HUDEP-2 (cell line): ENCODE measurements at regions not wholly inside any gene's neighbourhood (a gene's known extent, or its start where the extent isn't known, plus 50 kb on each side); places are given as distances from the start of the nearest gene placed in this dataset.

Source experiments
- DNase-seq, 76 experiments: peaks; one replicate each; lab custom pipeline; 2025; ENCODE audit not compliant: unreplicated experiment in 76 of 76; lab: John Stamatoyannopoulos, UW

DNA sequence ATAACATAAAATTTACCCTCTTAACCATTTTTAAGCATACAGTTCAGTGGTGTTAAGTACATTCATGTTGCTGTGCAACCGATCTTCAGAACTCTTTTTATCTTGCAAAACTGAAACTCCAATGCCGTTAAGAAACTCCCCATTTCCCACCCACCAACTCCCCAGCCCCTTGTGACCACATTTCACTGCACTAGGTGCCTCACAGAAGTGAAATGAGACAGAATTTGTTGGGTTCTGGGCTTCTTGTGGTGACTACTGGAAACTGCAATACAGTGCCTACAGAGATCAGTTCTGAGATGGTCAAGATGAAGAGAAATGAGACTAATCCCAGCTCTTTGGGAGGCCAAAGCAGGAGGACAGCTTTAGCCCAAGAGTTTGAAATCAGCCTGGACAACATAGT lies 202.1 kb upstream of the SLC30A5 start:
- no peak for DNase-seq

DNA sequence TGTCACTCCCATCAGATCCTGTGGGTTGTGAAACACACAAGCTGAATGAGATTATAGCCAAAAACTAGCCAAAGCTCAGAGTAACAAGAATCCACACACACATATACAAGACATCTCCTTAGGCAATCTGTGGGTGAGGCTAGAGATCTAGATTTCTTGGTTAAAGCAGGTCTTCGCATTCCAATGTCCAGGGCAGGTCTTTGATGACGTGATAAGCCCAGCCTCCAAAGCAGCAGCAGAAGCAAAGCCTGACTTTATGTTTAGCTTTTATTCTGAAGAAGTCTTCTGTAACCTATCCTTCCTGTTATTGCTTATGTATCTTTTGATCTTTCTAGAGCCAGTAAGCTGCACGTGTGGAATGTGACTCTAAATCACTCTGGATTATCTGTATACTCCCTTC lies 199.1 kb upstream of the SLC30A5 start:
- DNase-seq, result no peak

DNA sequence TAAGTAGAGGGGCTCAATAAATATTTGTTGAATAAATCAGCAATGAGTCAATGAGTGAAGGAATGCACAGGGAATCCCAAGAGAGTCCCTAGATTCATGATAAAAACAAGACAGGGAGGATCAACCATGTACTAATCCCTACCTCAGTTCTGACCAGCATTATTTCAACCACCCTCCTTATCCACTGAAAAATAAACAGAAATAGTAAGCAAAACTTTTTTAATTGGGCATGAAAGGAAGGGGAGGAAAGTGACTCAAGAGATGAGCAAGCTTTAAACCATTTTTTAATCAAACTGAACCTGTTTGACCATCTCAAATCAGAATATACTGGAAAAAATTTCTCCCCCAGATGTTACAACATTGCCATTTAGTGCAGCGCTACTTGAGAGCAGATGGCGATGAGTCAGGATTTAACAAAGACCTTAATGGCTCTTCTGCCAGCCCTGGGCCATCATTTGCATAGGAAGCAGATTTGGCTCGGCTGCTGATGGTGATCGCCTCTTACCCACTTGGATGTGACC lies 194.8 kb upstream of the SLC30A5 start:
- DNase-seq, result no peak

DNA sequence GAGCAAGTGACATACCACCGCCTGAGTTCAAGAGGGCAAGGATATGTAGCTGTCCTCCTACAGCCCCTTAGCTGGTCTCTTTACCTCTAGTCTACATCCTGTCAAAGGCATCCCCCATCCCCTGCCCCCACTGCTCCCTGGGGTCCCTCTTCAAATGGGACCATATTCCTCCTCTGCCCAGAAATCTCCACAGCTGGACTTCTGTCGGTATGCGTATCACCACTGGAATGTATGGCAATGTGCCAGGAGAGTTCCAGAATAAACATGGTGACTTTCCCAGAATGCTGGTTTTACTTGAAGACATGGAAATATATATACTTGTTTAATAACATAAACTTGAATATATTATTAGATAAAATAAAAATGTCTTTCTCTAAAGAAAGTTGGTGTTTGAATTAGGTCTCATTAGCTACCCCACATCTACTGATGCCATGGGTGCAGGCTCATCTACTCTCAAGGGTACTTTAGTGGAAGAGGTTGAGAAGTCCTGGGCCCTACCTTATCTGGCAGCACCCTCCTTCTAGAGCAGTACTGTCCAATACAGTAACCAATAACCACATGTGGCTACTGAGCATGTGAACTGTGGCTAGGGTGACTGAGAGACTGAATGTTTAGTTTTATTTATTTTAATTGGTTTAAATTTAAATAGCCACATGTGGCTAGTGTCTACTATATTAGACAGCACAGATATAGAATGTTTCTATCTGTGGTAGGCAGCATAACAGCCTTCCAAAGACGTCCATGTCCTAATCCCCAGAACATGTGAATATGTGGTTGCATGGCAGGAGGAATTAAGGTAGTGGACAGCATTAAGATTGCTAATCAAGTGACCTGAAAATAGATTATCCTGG lies 181.7 kb upstream of the SLC30A5 start:
- no peak for DNase-seq

DNA sequence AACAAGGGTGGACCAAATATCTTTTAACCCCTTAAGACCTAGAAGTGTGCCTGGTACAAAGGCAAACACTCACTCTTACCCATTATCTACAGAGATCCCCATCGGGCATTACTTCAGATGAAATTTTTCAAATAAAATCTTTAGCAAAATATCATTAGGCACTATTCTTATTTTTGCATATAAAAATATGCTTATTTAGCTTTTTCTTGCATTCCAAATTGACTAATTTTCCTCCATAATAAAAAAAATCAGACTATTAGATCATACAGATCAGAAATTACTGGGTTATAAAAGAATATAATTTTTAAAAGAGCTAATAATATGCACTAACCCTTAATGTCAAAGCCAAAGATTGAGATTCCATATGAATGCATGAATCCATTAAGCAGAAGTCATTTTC lies 178.7 kb upstream of the SLC30A5 start:
- no peak for DNase-seq

DNA sequence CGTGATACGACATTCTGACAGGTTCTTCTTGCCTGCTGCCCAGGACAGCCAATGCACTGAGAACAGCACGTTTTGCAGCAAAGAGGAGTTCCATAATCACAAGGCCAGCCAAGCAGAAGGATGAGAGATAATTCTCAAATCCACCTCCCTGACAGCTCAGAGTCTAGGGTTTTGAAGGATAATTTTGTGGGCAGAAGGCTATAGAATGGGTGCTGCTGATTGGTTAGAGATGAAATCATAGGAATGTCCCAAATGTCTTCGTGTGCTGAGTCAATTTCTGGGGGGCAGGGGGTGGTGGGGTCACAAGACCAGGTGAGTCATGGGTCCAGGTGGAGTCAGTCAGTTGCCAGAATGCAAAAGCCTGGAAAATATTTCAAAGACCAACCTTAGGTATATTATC lies 175.5 kb upstream of the SLC30A5 start:
- DNase-seq, result no peak

DNA sequence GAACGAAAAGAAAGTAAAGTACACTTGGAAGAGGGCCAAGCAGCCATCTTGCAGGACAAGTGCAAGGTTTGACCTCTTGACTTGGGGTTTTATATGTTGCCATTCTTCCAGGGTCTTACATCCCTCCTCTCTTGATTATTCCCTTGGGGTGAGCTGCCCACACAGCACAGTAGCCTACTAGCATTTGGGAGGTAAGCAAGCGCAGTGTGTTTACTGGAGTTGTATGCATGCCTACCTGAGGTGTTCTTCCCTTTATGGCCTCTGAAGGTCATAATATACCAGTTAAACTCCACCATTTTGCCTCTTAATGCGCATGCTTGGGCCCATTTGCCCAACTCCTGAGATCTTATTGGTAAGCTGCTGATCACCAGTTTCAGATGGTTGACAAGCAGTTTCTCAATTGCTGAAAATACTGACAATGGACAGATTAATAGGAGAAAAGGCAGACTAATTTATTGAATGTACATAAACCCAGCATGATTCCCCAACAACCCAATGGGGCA lies 173.8 kb upstream of the SLC30A5 start:
- no peak for DNase-seq

DNA sequence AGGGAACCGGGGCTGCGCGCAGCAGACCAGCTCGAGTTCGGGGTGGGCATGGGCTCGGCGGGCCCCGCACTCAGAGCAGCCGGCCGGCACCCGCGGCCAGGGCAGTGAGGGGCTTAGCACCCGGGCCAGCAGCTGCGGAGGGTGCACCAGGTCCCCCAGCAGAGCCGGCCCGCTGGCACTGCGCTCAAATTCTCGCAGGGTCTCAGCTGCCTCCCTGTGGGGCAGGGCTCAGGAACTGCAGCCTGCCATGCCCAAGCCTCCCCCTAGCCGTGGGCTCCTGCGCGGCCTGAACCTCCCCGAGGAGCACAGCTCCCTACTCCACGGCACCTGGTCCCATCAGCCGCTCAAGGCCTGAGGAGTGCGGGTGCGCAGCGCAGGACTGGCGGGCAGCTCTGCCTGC lies 172.9 kb upstream of the SLC30A5 start:
- no peak for DNase-seq

DNA sequence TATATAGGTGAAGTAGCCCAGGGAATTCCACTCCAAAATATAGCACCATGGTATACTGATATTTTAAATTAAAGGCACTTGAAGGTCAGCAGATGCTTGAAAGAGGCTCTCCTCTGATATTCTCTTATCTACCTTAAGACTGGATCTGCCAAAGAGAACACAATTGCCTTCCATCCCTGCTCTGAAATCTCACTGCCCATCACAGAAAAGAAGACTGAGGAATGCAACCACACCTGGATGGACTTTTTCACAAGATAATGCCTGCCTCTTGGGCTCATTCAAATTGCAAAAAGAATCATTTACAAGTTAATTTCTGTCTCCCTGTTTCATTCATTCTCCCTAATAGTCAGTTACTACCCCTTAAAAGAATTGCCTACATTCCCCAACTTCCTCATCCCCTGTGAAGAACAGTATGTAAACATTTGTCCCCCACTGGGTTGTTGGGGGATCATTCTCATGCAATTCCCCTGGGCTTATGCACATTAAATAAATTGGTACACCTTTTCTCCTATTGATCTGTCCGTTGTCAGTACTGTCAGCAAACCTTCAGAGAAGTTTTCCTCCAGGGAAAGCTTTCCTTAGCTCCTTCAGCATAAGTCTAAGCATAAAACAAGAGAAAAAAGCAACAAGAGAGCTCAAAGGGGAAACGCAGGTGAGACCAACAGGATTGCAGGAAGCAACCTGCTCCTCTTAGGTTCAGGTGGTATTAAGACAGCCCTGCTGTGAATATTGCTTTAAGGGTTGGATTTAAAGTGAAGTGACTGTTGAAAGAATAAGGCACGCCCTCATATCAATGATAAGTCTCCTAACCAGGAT lies 171.4 kb upstream of the SLC30A5 start:
- DNase-seq, result no peak

DNA sequence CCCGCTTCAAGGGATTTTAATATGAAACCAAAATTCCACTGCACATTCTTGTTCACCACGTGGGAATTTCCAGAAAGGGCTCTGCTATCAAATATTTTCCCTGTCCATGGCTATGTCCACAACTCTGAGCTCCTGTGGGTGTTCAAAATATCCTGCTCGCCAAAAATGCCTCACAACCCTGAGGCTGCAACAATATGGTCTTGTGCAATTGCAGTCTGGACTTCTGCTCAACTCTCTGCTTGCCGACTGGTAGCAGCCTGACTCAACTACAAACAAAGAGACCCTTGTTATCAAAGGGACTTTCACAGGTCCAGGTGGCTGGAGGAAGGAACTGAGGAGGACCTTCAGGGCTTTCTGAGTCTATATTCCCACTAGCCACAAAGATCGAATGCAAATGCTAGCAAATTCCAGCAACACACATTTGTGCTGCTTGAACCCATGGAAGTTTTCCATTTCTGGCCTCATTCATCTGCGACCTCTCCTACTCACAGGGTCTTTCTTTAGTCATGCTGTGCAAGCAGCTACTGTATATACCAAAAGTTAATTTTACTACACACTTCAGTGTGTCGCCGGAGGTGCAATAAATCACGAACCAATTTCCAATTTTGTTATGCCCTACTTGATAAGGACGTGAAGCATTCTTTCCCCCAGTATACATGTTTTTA lies 169.2 kb upstream of the SLC30A5 start:
- no peak for DNase-seq

DNA sequence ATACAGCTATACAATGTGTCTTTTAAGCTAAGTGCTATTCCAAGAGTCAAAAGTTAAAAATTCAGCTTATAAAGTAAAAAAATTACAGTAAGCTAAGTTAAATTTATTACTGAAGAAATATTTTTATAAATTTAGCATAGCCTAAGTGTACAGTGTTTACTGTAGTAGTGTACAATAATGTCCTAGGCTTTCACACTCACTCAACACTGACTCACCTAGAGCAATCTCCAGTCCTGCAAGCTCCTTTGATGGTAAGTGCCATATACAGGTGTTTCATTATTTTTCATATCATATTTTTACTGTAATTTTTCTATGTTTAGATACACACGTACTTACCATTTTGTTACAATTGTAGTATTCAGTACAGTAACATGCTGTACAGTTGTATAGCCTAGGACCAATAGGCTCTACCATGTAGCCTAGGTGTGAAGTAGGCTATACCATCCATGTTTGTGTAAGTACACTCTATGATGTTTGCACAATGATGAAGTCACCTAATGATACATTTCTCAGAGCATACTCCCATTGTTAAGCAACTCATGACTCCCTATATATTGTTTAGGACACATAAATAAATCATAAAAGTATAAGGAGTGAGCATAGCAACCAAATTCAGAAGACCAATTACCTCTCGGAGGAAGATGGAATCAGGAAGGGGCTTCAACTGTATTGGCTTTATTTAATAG lies 165.1 kb upstream of the SLC30A5 start:
- DNase-seq, result no peak

DNA sequence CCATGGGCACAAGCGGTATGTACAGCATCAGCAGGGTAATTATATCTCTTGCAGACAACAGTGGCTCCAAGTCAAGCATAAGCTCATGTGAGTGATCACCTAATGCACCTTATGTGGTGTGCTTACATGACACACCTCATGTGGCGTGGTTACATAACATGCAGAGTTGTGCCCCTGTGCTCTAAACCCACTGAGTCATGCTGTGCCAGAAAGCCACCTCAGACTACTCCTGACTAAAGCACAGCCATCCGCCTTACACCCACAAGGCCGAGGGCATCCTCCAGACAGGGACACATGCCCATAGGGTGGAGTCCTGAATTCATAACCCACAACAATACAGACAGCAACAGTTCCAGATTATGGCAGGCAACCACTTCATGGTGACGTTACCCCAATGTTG lies 163.7 kb upstream of the SLC30A5 start:
- DNase-seq, result no peak

DNA sequence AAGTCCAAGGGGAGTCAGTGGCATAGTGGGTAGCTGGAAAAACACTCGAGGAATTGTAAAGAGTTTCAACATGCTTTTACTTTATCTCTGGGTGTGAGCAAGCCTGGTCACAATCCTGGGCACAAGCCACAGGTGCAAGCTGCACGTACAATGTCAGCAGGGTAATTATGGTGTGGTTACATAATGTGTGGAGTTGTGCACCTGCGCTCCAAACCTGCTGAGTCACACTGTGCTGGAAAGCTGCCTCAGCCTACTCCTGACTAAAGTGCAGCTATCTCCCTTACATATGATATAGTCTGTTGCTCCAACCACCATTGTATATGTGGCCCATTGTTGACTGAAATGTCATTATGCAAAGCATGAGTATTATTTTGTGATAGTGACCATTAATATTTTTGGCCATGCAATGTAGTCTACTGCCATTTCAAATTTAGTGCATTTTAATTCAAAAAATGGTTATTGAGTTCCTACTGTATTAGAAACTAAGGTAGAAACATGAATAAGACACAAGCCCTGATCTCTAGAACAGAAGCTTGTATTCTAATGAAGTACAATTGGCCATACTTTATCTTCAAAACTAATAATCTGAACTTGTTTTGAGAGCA lies 160.9 kb upstream of the SLC30A5 start:
- peak in 1 of 76 experiments; percentile 2 for DNase-seq

DNA sequence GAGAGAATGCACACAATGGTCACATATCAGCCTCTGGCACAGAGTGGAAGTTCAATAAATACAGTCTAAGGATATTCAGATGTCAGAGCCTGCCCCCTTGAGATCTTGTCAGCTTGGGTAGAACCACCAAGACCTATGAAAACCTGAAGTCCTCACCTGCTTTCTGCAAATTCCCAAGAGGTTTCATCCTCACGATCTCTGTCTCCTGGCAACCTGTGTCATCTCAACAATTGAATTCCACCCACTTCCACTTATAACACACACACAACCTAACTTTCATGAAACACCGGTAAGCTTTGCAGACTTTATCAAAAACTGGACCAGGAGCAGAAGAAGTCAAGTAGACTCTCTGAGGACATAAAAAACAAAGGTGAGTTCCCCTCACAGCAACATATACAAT lies 151.6 kb upstream of the SLC30A5 start:
- DNase-seq, result no peak

DNA sequence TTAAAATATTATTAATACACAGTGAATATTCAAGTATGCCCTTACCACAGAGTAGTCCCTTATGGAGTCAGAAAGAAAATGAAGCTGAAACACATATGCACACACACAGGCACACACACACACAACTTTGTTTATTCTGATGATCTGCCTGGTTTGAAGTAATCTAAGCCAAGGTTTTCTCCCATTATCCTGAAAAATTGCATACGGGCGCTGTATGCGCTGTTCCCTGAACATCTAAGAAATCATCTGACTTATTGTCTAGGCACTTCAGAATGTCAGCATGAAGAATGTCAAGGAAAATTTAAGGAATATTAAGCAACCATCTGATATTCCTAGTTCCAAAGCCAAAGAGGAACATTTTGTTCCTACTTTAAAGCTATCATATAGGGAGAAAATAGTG lies 147.1 kb upstream of the SLC30A5 start:
- no peak for DNase-seq

DNA sequence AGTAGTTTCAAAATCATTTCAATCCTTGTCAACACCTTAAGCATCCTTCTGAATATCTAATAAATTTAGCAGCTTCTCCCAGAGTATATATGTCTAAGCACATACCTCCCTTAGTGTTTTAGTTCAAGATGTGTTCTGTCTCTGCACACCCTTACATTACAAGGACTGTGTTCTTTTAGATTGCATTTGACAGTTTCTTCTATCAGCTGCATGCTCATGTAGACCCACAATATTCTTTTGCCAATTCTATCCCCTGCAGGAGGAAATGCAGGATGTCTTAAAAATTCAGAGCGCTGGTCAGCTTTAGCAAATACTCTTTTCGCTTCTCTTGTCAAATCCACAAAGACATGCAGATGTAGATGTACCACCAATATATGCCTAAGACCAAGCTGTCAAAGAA lies 145.8 kb upstream of the SLC30A5 start:
- DNase-seq, result no peak

DNA sequence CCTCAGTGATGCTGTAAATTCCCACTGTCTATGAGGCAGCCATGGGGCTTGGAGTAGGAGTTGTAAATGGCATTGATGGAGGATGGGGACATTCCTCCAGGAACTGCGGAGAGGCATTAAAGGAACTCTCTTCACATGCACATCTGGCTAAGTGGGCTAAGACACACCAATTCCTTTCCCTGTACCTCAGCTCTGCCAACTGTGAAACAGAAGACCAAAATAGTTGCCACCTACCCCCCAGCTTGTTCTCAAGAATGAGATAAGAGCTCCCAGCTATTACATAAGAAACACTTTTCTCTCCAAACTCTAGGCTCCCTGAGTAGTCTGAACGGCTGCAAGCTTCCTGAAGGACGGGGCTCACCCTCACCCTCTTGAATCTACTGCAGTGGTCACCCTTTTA lies 144.6 kb upstream of the SLC30A5 start:
- DNase-seq, result no peak

DNA sequence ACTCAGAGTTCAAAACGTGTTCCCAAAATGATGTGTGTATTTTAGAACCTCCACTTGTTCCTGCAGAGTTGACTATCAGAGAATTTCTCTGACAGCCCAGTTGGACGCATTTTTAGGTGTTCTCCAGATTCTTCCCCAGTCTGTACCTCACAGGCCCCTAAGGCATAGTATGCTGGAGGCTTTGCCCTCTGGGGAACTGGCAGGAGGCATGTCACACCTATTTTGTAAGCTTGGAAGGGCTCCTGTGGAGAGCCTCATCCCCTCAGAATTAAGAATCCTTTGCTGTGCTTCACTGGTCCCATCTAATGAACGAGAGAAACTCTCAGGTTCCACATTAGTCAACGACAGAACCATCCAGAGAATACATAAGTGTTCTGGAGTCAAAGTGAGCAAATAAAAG lies 144.1 kb upstream of the SLC30A5 start:
- DNase-seq, result no peak

DNA sequence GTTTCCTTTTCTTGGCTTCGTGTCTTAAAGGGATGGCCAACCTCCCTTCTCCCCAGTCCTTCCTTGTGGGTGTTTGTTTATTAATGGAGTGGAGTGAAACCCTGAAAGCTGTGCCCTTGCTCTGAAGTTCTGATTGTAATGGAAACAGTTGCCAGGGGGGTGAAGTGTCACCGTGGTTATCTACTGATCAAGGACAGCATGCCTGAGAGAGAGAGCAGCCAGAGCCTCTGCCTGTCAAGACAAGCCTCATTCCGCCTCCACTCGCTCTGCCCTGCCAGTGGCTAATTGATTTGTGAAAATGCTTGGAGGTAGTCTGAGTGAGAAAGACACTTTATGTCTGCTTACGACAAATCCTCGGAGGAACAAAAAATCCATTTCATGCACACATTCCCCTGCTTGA lies 143.7 kb upstream of the SLC30A5 start:
- DNase-seq, result peak in 2 of 76 experiments; percentile 1 to 4

DNA sequence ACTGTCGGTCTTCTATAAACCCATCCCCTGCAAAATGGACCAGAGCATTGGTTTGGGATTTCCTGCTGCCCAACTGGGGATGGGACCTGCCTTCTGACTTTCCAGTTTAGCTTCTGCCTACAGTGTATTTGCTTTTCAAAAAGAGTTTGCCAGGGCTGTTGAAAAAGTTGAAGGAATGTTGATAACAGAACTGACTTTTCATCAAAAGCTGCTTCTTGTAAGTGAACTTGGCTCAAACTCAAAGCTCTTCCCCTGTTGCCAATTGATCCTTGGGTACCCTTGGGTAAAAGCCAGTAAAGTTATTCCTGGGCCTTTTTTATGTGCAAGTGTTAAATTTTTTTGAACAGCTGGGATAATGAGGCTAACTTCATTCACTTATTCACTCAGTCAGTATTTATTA lies 142.9 kb upstream of the SLC30A5 start:
- no peak for DNase-seq
